ENCODE measurements at regions not wholly inside any gene's neighbourhood (a gene's known extent, or its start where the extent isn't known, plus 50 kb on each side); places are given as distances from the start of the nearest gene placed in this dataset.
A peak's percentile ranks its signal among the peaks of the same experiment; 100 is the strongest.
"Not testable (repeated sequence)": the region's sequence is repeated elsewhere in the genome, so short reads cannot be mapped to it uniquely, and the experiment has no call there.

- no peak for TF ChIP-seq CTCF (conservative IDR thresholded peaks at IDR 0.05; ENCODE audit: low read depth, low read length)
- no peaks in the 10 kb centered on the region for H3K79me2 ChIP-seq (ENCODE audit: insufficient read depth, low read depth)
- H4K20me1 ChIP-seq (ENCODE audit: insufficient read depth): no peaks in the 10 kb centered on the region
- H3K27me3 ChIP-seq (ENCODE audit: insufficient read depth, low read depth): no peaks in the 10 kb centered on the region
- H2AFZ ChIP-seq (ENCODE audit: low read depth): no peak overlapping the region; the same call in 1 of the 2 replicates
- H3K4me3 ChIP-seq (IDR thresholded peaks at IDR 0.05; ENCODE audit: insufficient read depth, low read depth, low read length): peak overlapping the region; percentile 51
- peaks cover 53% of the 10 kb centered on the region for H3K4me1 ChIP-seq (ENCODE audit: low read depth, poor library complexity, severe bottlenecking)
- H3K9ac ChIP-seq: peak overlapping the region; percentile 38; the same call in 1 of the 2 replicates
- no peaks in the 10 kb centered on the region for H3K36me3 ChIP-seq (ENCODE audit: insufficient read depth)
- H3K4me2 ChIP-seq: peak overlapping the region; percentile 86
- peak overlapping the region; percentile 80 for H3K27ac ChIP-seq
Measured at GRCh38 chr2:8606649-8607550, 75.0 kb upstream of the ID2 start.

GRCh38 chr2:8607606-8608005 is 74.2 kb upstream of the ID2 start:
- Histone ChIP-seq H2AFZ (ENCODE audit: low read depth) (no peak overlapping the region), H3K4me1 (ENCODE audit: low read depth, poor library complexity, severe bottlenecking) (peaks cover 53% of the 10 kb centered on the region), H3K27me3 (ENCODE audit: insufficient read depth, low read depth) (no peaks in the 10 kb centered on the region), H4K20me1 (ENCODE audit: insufficient read depth) (no peaks in the 10 kb centered on the region), H3K9ac (no peak overlapping the region; the same call in 1 of the 2 replicates), H3K27ac (peak overlapping the region; percentile 80; the same call in 1 of the 2 replicates), H3K79me2 (ENCODE audit: insufficient read depth, low read depth) (no peaks in the 10 kb centered on the region), H3K4me2 (peak overlapping the region; percentile 86), H3K4me3 (IDR thresholded peaks at IDR 0.05; ENCODE audit: insufficient read depth, low read depth, low read length) (peak overlapping the region; percentile 51), H3K36me3 (ENCODE audit: insufficient read depth) (no peaks in the 10 kb centered on the region)
- no peak for TF ChIP-seq CTCF (conservative IDR thresholded peaks at IDR 0.05; ENCODE audit: low read depth, low read length)

- Histone ChIP-seq H4K20me1 (ENCODE audit: insufficient read depth) (no peaks in the 10 kb centered on the region), H3K4me1 (ENCODE audit: low read depth, poor library complexity, severe bottlenecking) (peaks cover 53% of the 10 kb centered on the region), H3K9ac (no peak overlapping the region), H3K36me3 (ENCODE audit: insufficient read depth) (no peaks in the 10 kb centered on the region), H2AFZ (ENCODE audit: low read depth) (peak overlapping the region; percentile 17; the same call in 1 of the 2 replicates), H3K4me3 (IDR thresholded peaks at IDR 0.05; ENCODE audit: insufficient read depth, low read depth, low read length) (no peak overlapping the region), H3K4me2 (peak overlapping the region; percentile 86), H3K27me3 (ENCODE audit: insufficient read depth, low read depth) (no peaks in the 10 kb centered on the region), H3K27ac (peak overlapping the region; percentile 36; the same call in 1 of the 2 replicates), H3K79me2 (ENCODE audit: insufficient read depth, low read depth) (no peaks in the 10 kb centered on the region)
- TF ChIP-seq CTCF (conservative IDR thresholded peaks at IDR 0.05; ENCODE audit: low read depth, low read length): no peak
Measured at GRCh38 chr2:8608411-8608954, 73.4 kb upstream of the ID2 start.

GRCh38 chr2:8609357-8609811 is 72.5 kb upstream of the ID2 start:
- Histone ChIP-seq H3K4me1 (ENCODE audit: low read depth, poor library complexity, severe bottlenecking) (peaks cover 51% of the 10 kb centered on the region), H3K27ac (no peak overlapping the region), H3K27me3 (ENCODE audit: insufficient read depth, low read depth) (no peaks in the 10 kb centered on the region), H3K9ac (no peak overlapping the region), H2AFZ (ENCODE audit: low read depth) (no peak overlapping the region), H3K4me2 (peak overlapping the region; percentile 86; the same call in 1 of the 2 replicates), H3K36me3 (ENCODE audit: insufficient read depth) (no peaks in the 10 kb centered on the region), H3K4me3 (IDR thresholded peaks at IDR 0.05; ENCODE audit: insufficient read depth, low read depth, low read length) (no peak overlapping the region), H4K20me1 (ENCODE audit: insufficient read depth) (no peaks in the 10 kb centered on the region), H3K79me2 (ENCODE audit: insufficient read depth, low read depth) (no peaks in the 10 kb centered on the region)
- no peak for TF ChIP-seq CTCF (conservative IDR thresholded peaks at IDR 0.05; ENCODE audit: low read depth, low read length)

GRCh38 chr2:8610775-8611174 is 71.1 kb upstream of the ID2 start:
- H3K4me1 ChIP-seq (ENCODE audit: low read depth, poor library complexity, severe bottlenecking): peaks cover 37% of the 10 kb centered on the region
- H3K36me3 ChIP-seq (ENCODE audit: insufficient read depth); H3K27me3 ChIP-seq (ENCODE audit: insufficient read depth, low read depth); H2AFZ ChIP-seq (ENCODE audit: low read depth); H3K4me2 ChIP-seq; H3K9ac ChIP-seq; H3K27ac ChIP-seq; H3K79me2 ChIP-seq (ENCODE audit: insufficient read depth, low read depth); H3K4me3 ChIP-seq (IDR thresholded peaks at IDR 0.05; ENCODE audit: insufficient read depth, low read depth, low read length); H4K20me1 ChIP-seq (ENCODE audit: insufficient read depth): not testable (repeated sequence)

All from KMS-11 (cell line).